ENCODE measurements at regions not wholly inside any gene's neighbourhood (a gene's known extent, or its start where the extent isn't known, plus 50 kb on each side); places are given as distances from the start of the nearest gene placed in this dataset.

- TF ChIP-seq CTCF (conservative IDR thresholded peaks at IDR 0.05): no peak
- H3K27ac ChIP-seq: no peak overlapping the region
These were observed 52.0 kb downstream of the MAGEF1 start for GRCh38 chr3:184659797-184660301.

GRCh38 chr3:184658223-184658928 is 53.5 kb downstream of the MAGEF1 start:
- TF ChIP-seq CTCF (conservative IDR thresholded peaks at IDR 0.05): no peak

GRCh38 chr3:184656829-184657681 is 54.8 kb downstream of the MAGEF1 start:
- no peak for TF ChIP-seq CTCF (conservative IDR thresholded peaks at IDR 0.05)
- H3K27ac ChIP-seq: no peak overlapping the region

More at GRCh38 chr3:184658223-184658928, 53.5 kb downstream of the MAGEF1 start:
- no peak overlapping the region for H3K27ac ChIP-seq

GRCh38 chr3:184656458-184656828 is 55.4 kb downstream of the MAGEF1 start:
- no peak overlapping the region for H3K27ac ChIP-seq
- TF ChIP-seq CTCF (conservative IDR thresholded peaks at IDR 0.05): no peak

- H3K27ac ChIP-seq: no peak overlapping the region
- no peak for TF ChIP-seq CTCF (conservative IDR thresholded peaks at IDR 0.05)
These were observed 56.3 kb downstream of the MAGEF1 start for GRCh38 chr3:184655597-184655996.

- no peak overlapping the region for H3K27ac ChIP-seq
- TF ChIP-seq CTCF (conservative IDR thresholded peaks at IDR 0.05): no peak
These were observed 57.5 kb downstream of the MAGEF1 start for GRCh38 chr3:184654375-184654774.

GRCh38 chr3:184652465-184652864 is 59.4 kb downstream of the MAGEF1 start:
- no peak overlapping the region for H3K27ac ChIP-seq
- TF ChIP-seq CTCF (conservative IDR thresholded peaks at IDR 0.05): no peak
